HAP-1 (cell line): ENCODE measurements at regions not wholly inside any gene's neighbourhood (a gene's known extent, or its start where the extent isn't known, plus 50 kb on each side); places are given as distances from the start of the nearest gene placed in this dataset.
"Not testable (repeated sequence)": the region's sequence is repeated elsewhere in the genome, so short reads cannot be mapped to it uniquely, and the experiment has no call there.

Experiments
- DNase-seq, 2 experiments: peaks; one replicate each; pipeline ENCODE4 v3.0.0-alpha.2; 2016 to 2020; ENCODE audit warnings: low spot score in 2 of 2
- H3K27me3 ChIP-seq: fragments of 250-450 bp; sonication (Bioruptor Pico); 2 replicates; pipeline ENCODE4 v1.5.1; 2020; ENCODE audit warnings: low read depth, mild to moderate bottlenecking, moderate library complexity
- H3K36me3 ChIP-seq: fragments of 250-450 bp; sonication (Bioruptor Pico); replicated peaks from 2 replicates; pipeline ENCODE4 v1.5.1; 2020; ENCODE audit warnings: mild to moderate bottlenecking
- H3K4me1 ChIP-seq: fragments of 250-450 bp; sonication (Bioruptor Pico); 2 replicates; pipeline ENCODE4 v1.5.1; 2020; ENCODE audit warnings: mild to moderate bottlenecking
- H3K4me3 ChIP-seq: fragments of 250-450 bp; sonication (Bioruptor Pico); 2 replicates; pipeline ENCODE4 v1.5.1; 2020; ENCODE audit warnings: mild to moderate bottlenecking, moderate library complexity
- H3K9me3 ChIP-seq: fragments of 250-450 bp; sonication (Bioruptor Pico); 2 replicates; pipeline ENCODE4 v1.5.1; 2020; ENCODE audit warnings: mild to moderate bottlenecking, moderate library complexity
- in situ Hi-C: fragments of 300-500 bp; cut with MboI; formaldehyde crosslinking; loops from 3 replicates; pipeline ENCODE4 v1.14.3; 2020; ENCODE audit warnings: low sequenced_read_pairs, inconsistent platforms, mixed read lengths

GRCh38 chr2:131425231-131425941 lies 50.5 kb upstream of the TUBA3D start:
- in situ Hi-C loops, result no loop called here
- 0 out of 2 replicates have a peak, but pooled peaks cover 5% of the 10 kb centered on the region for H3K27me3 ChIP-seq
- no peak for DNase-seq

GRCh38 chr2:131424605-131425114 lies 51.3 kb upstream of the TUBA3D start:
- H3K36me3 ChIP-seq, H3K4me1 ChIP-seq, H3K27me3 ChIP-seq, H3K4me3 ChIP-seq, DNase-seq, in situ Hi-C loops, H3K9me3 ChIP-seq: not testable (repeated sequence)

More at GRCh38 chr2:131425231-131425941, 50.5 kb upstream of the TUBA3D start:
- Histone ChIP-seq H3K9me3 (no peaks in the 10 kb centered on the region), H3K4me3 (no peak overlapping the region), H3K4me1 (no peaks in the 10 kb centered on the region), H3K36me3 (no peaks in the 10 kb centered on the region)

- H3K9me3 ChIP-seq, H3K36me3 ChIP-seq, in situ Hi-C loops, H3K27me3 ChIP-seq, DNase-seq, H3K4me3 ChIP-seq: not testable (repeated sequence)
- H3K4me1 ChIP-seq, result peaks cover 11% of the 10 kb centered on the region
These were observed 55.2 kb upstream of the TUBA3D start for GRCh38 chr2:131420751-131421150.

- peak; percentile 30 to 43 for DNase-seq
- H3K4me1 ChIP-seq, result peaks cover 11% of the 10 kb centered on the region
- H3K9me3 ChIP-seq, result no peaks in the 10 kb centered on the region
- in situ Hi-C loops, result loop anchor here (10.0 kb wide), 1 partner anchor 255 kb away; no protein-coding TSS in a partner anchor
- H3K27me3 ChIP-seq, result no peaks in the 10 kb centered on the region
- no peak overlapping the region for H3K4me3 ChIP-seq
- H3K36me3 ChIP-seq, result no peaks in the 10 kb centered on the region
These were observed 55.5 kb upstream of the RAB6D start for GRCh38 chr2:131419441-131419840.

- DNase-seq, result no peak
- Histone ChIP-seq H3K4me3 (no peak overlapping the region), H3K4me1 (peaks cover 11% of the 10 kb centered on the region), H3K9me3 (no peaks in the 10 kb centered on the region), H3K27me3 (no peaks in the 10 kb centered on the region), H3K36me3 (no peaks in the 10 kb centered on the region)
- in situ Hi-C loops, result loop anchor here (10.0 kb wide), 1 partner anchor 256 kb away; no protein-coding TSS in a partner anchor
These were observed 54.7 kb upstream of the RAB6D start for GRCh38 chr2:131418625-131419024.

GRCh38 chr2:131417886-131418285 lies 53.9 kb upstream of the RAB6D start:
- no peak for DNase-seq
- no peaks in the 10 kb centered on the region for H3K36me3 ChIP-seq
- in situ Hi-C loops, result loop anchor here (10.0 kb wide), 1 partner anchor 257 kb away; no protein-coding TSS in a partner anchor
- H3K4me1 ChIP-seq, result peaks cover 11% of the 10 kb centered on the region
- no peaks in the 10 kb centered on the region for H3K9me3 ChIP-seq
- H3K4me3 ChIP-seq, result no peak overlapping the region
- H3K27me3 ChIP-seq, result no peaks in the 10 kb centered on the region

- Histone ChIP-seq H3K9me3 (no peaks in the 10 kb centered on the region), H3K4me3 (no peak overlapping the region), H3K27me3 (no peaks in the 10 kb centered on the region; the same call in 1 of the 2 replicates), H3K36me3 (no peaks in the 10 kb centered on the region), H3K4me1 (no peaks in the 10 kb centered on the region)
- in situ Hi-C loops, result loop anchor here (10.0 kb wide), 1 partner anchor 261 kb away; no protein-coding TSS in a partner anchor
- no peak for DNase-seq
These were observed 49.8 kb upstream of the RAB6D start for GRCh38 chr2:131413785-131414184.
